NCI-H1694 (cell line): ENCODE measurements at regions not wholly inside any gene's neighbourhood (a gene's known extent, or its start where the extent isn't known, plus 50 kb on each side); places are given as distances from the start of the nearest gene placed in this dataset.
A peak's percentile ranks its signal among the peaks of the same experiment; 100 is the strongest.

Source experiments
- DNase-seq: peaks from one replicate; lab custom pipeline; 2025; lab: John Stamatoyannopoulos, UW

- DNase-seq = no peak
Observed at GRCh38 chr6:54440549-54440948, 132.3 kb downstream of the TINAG start.

- no peak for DNase-seq
Observed at GRCh38 chr6:54441020-54441419, 132.8 kb downstream of the TINAG start.

GRCh38 chr6:54441687-54442248 is 133.5 kb downstream of the TINAG start:
- no peak for DNase-seq

GRCh38 chr6:54445207-54445606 is 137.0 kb downstream of the TINAG start:
- DNase-seq = no peak

- no peak for DNase-seq
Observed at GRCh38 chr6:54448617-54449016, 140.4 kb downstream of the TINAG start.

GRCh38 chr6:54451516-54451915 is 143.3 kb downstream of the TINAG start:
- DNase-seq = no peak

- DNase-seq = no peak
Observed at GRCh38 chr6:54463354-54464024, 155.2 kb downstream of the TINAG start.

- no peak for DNase-seq
Observed at GRCh38 chr6:54465649-54466300, 157.5 kb downstream of the TINAG start.

- no peak for DNase-seq
Observed at GRCh38 chr6:54467384-54467783, 159.1 kb downstream of the TINAG start.

GRCh38 chr6:54473328-54473727 is 165.1 kb downstream of the TINAG start:
- DNase-seq = no peak

- no peak for DNase-seq
Observed at GRCh38 chr6:54474898-54475297, 166.7 kb downstream of the TINAG start.

- no peak for DNase-seq
Observed at GRCh38 chr6:54481091-54481490, 172.8 kb downstream of the TINAG start.

- DNase-seq = no peak
Observed at GRCh38 chr6:54491431-54491830, 183.2 kb downstream of the TINAG start.

GRCh38 chr6:54493138-54493537 is 184.9 kb downstream of the TINAG start:
- no peak for DNase-seq

GRCh38 chr6:54503144-54503543 is 194.9 kb downstream of the TINAG start:
- DNase-seq = no peak

- DNase-seq = peak; percentile 54
Observed at GRCh38 chr6:54515013-54515412, 206.8 kb downstream of the TINAG start.

- DNase-seq = no peak
Observed at GRCh38 chr6:54515713-54516112, 207.5 kb downstream of the TINAG start.

- peak; percentile 11 for DNase-seq
Observed at GRCh38 chr6:54516321-54516720, 208.1 kb downstream of the TINAG start.

GRCh38 chr6:54519161-54519560 is 210.9 kb downstream of the TINAG start:
- DNase-seq = no peak

- DNase-seq = no peak
Observed at GRCh38 chr6:54525731-54526130, 217.5 kb downstream of the TINAG start.

- no peak for DNase-seq
Observed at GRCh38 chr6:54533567-54533966, 225.3 kb downstream of the TINAG start.

GRCh38 chr6:54535568-54535967 is 227.3 kb downstream of the TINAG start:
- DNase-seq = no peak

- no peak for DNase-seq
Observed at GRCh38 chr6:54541541-54541940, 233.3 kb downstream of the TINAG start.

GRCh38 chr6:54559136-54559535 is 250.9 kb downstream of the TINAG start:
- no peak for DNase-seq
